Kidney epithelial cell (primary cell): ENCODE measurements at regions not wholly inside any gene's neighbourhood (a gene's known extent, or its start where the extent isn't known, plus 50 kb on each side); places are given as distances from the start of the nearest gene placed in this dataset.

Experiments used
- DNase-seq: peaks from one replicate; pipeline ENCODE4 v3.0.0-alpha.2; 2010; ENCODE audit warnings: low read depth
- H3K27me3 ChIP-seq: 2 replicates; pipeline ENCODE4 v1.6.0; 2011; ENCODE audit warnings: low read length; ENCODE audit not compliant: control insufficient read depth, insufficient read depth
- H3K36me3 ChIP-seq: 2 replicates; pipeline ENCODE4 v1.5.1; 2011; ENCODE audit warnings: low read length; ENCODE audit not compliant: control insufficient read depth, insufficient read depth
- H3K4me3 ChIP-seq: 2 replicates; pipeline ENCODE4 v1.5.1; 2011; ENCODE audit warnings: low read depth, mild to moderate bottlenecking, control low read depth, low read length
- CTCF ChIP-seq: IDR thresholded peaks from 2 replicates; pipeline ENCODE4 v1.5.1; 2011; ENCODE audit warnings: mild to moderate bottlenecking, moderate library complexity, low read length, control low read depth, inconsistent platforms; ENCODE audit not compliant: insufficient read depth, poor library complexity, severe bottlenecking

DNA sequence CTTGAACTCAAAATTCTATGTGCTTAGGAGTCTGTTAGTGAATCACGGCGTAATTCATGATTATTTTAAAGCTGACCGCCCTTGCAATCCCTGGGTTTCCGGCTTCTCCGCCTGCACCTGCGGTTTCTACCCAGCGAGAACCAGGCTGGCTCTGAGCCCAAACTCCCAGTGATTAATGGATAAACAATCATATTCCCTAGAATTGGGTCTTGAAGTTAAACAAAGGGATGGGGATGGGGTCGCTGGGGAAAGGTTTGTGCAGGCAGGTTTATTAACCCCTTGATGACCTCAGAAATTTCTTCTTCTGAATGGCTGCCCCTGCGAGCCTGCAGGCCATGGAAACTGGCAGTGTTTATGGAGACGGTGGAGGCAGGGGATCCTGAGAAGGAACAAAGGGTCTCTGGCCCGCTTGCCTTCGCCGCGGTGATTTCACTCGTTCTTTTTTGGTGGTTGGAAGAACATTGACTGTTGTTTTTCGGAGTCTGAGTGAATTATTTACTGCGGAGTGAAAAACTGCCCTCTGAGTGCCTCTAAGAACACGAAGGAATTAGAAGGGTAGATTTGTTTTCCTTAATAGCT is 1000.3 kb downstream of the BRD1 start:
- no peak overlapping the region for H3K4me3 ChIP-seq
- no peaks in the 10 kb centered on the region for H3K36me3 ChIP-seq
- no peak for TF ChIP-seq CTCF
- H3K27me3 ChIP-seq, result no peaks in the 10 kb centered on the region
- no peak for DNase-seq

GRCh38 chr22:48826546-48826945 is 1001.1 kb downstream of the BRD1 start:
- no peaks in the 10 kb centered on the region for H3K36me3 ChIP-seq
- no peak for TF ChIP-seq CTCF
- no peaks in the 10 kb centered on the region for H3K27me3 ChIP-seq
- DNase-seq, result no peak
- H3K4me3 ChIP-seq, result no peak overlapping the region

GRCh38 chr22:48825802-48826520 is 1001.7 kb downstream of the BRD1 start:
- DNase-seq, result no peak
- no peak for TF ChIP-seq CTCF
- H3K36me3 ChIP-seq, result no peaks in the 10 kb centered on the region

DNA sequence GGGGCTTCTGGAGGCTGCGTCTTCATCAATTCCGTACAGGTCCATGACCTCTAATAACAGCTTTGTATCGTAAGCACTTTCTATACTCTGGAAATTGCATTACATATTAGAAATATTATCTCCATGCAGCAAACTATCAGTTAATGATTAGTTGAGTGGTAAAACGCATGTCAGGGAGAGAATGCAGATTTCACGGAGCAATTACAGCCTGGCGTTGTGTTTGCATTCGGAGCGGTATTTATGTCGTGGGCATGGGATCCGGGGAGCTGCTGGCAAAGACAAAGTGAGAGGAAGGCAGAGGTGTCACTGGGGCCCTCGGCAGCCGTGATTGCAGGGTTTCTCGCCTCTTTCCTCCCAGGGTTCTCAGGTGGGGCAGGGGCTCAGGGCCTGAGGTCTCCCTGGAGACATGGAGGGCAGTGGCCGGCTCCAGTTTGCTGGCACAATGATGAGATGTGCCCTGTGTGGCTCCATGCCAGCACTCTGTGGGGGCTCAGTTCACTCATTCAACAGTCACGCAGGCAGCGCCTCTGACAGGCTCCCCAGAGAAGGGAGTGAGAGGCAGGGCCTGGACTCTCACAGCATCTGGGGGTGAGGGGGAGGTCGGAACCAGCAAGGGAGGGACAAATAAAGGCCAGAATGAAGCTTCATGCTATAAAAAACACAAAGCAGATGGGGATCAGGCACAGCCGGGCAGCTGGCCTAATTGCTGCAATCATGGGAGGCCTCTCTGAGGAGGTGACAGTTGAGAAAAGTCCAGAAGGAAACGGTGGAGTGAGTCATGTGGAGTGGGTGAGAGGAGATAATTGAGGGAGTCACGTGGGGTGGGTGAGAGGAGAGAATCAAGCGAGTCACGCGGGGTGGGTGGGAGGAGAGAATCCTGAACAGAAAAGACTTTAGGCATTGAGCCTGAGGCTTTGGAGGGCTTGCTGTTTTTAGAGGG is 1002.7 kb downstream of the BRD1 start:
- no peak for DNase-seq
- no peaks in the 10 kb centered on the region for H3K27me3 ChIP-seq
- TF ChIP-seq CTCF, result no peak

More at GRCh38 chr22:48825802-48826520, 1001.7 kb downstream of the BRD1 start:
- no peaks in the 10 kb centered on the region for H3K27me3 ChIP-seq
- no peak overlapping the region for H3K4me3 ChIP-seq

GRCh38 chr22:48823941-48824340 is 1003.7 kb downstream of the BRD1 start:
- TF ChIP-seq CTCF, result no peak
- no peak for DNase-seq
- no peaks in the 10 kb centered on the region for H3K27me3 ChIP-seq
- no peaks in the 10 kb centered on the region for H3K36me3 ChIP-seq
- H3K4me3 ChIP-seq, result no peak overlapping the region

More for the DNA sequence above, 1002.7 kb downstream of the BRD1 start:
- H3K36me3 ChIP-seq, result no peaks in the 10 kb centered on the region
- H3K4me3 ChIP-seq, result no peak overlapping the region
